ENCODE measurements at regions not wholly inside any gene's neighbourhood (a gene's known extent, or its start where the extent isn't known, plus 50 kb on each side); places are given as distances from the start of the nearest gene placed in this dataset.

DNA sequence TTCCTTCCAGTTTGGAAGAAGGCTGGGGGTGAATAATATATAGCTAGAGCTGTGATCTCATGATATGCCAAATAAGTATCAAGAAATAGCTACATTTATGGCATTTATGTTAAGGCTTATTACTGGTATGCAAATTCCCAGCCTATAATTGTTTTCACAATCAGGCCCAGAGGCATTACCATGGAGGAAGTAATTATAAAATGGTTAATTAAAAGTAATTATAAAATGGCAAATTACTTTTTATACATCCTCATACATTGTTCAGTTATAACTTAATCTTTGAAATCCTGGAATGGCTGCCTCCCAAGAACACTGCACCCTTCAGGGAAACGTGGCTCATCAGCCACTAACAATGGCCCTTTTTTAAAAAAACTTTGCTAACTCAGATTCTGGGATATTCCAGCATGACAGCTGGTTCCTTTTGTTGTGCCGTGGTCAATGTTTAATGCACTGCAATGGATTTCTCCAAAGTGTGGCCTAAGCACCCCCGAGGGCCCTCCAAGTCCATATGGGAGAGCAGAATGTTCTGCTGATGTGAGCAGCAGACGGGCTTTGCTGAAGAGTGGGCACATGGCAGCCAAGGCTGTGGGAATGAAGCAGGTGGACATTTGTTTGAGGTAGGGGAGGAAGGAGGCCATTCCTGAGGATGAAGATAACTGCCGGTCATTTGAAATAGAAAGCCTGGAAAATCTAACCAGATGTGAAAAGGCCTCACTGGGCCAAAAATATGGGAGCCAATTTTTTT, 483.5 kb upstream of the GCFC2 start:
- H3K27me3 ChIP-seq = no peaks in the 10 kb centered on the region
- TF ChIP-seq, protein P1, sequence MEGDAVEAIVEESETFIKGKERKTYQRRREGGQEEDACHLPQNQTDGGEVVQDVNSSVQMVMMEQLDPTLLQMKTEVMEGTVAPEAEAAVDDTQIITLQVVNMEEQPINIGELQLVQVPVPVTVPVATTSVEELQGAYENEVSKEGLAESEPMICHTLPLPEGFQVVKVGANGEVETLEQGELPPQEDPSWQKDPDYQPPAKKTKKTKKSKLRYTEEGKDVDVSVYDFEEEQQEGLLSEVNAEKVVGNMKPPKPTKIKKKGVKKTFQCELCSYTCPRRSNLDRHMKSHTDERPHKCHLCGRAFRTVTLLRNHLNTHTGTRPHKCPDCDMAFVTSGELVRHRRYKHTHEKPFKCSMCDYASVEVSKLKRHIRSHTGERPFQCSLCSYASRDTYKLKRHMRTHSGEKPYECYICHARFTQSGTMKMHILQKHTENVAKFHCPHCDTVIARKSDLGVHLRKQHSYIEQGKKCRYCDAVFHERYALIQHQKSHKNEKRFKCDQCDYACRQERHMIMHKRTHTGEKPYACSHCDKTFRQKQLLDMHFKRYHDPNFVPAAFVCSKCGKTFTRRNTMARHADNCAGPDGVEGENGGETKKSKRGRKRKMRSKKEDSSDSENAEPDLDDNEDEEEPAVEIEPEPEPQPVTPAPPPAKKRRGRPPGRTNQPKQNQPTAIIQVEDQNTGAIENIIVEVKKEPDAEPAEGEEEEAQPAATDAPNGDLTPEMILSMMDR (IDR thresholded peaks at IDR 0.05) = no peak
- H3K36me3 ChIP-seq = no peaks in the 10 kb centered on the region
- DNase-seq (ENCODE audit: low spot score in 2 of 2) = no peak
- intact Hi-C loops (cut with DNase I) = no loop called here
- no peaks in the 10 kb centered on the region for H3K4me1 ChIP-seq
- H3K9me3 ChIP-seq = no peaks in the 10 kb centered on the region
- H3K27ac ChIP-seq = no peak overlapping the region
- H3K4me3 ChIP-seq = no peak overlapping the region

DNA sequence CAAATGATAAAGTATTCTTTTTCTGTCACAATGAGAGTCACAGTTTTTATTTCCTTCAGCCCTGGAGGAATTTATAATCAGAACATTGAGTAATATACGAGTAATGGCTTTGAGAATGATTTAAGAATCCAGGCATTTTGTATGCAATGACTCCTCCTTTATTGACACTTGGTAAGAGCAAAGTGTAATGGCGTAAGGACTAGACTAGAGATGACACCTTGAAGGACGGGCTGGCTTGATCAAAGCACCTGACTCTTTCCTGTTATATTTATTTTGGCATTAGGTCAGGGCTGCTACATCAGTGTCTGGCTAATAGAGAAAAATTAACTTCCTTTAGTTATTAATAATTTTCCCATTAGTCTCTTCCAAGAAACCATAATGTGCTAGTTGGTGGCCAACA, 482.4 kb upstream of the GCFC2 start:
- no peaks in the 10 kb centered on the region for H3K9me3 ChIP-seq
- intact Hi-C loops (cut with DNase I) = no loop called here
- DNase-seq (ENCODE audit: low spot score in 2 of 2) = no peak
- no peak overlapping the region for H3K27ac ChIP-seq
- no peaks in the 10 kb centered on the region for H3K36me3 ChIP-seq
- TF ChIP-seq, protein P1 (IDR thresholded peaks at IDR 0.05) = no peak
- H3K4me1 ChIP-seq = no peaks in the 10 kb centered on the region
- H3K27me3 ChIP-seq = no peaks in the 10 kb centered on the region
- H3K4me3 ChIP-seq = no peak overlapping the region

DNA sequence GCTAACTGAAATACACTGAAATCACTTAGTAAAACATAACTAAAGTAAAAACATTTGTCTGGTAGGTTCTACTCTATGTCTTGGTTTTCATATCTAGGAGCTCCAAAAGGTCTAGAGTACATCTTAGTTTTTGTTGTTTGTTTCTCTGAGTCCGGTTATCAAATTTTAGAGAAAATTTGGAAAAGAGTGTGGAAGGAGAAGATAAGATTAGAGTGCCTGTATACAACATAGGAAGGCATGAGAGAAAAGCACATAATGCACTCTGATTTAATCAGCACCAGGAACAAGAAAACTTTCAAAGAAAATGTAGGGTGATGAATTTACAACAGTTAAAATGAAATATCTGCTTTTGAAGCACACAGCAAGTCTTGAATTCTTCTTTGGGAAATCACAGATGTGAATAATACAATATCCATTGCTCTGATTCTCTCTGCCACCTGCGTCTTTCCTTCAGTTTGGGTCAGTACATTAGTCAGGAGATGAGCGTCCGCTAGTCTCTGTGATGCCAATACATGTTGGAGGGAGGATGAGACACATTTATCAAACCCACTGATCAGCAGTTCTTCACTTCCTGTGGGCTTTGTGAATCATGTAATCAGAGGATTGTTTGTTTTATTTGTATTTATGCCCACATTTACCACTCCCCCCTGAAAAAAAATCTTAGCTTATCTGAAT, 477.8 kb upstream of the GCFC2 start:
- DNase-seq (ENCODE audit: low spot score in 2 of 2) = no peak
- no peaks in the 10 kb centered on the region for H3K4me1 ChIP-seq
- no peaks in the 10 kb centered on the region for H3K36me3 ChIP-seq
- H3K27ac ChIP-seq = no peak overlapping the region
- intact Hi-C loops (cut with DNase I) = no loop called here
- no peak overlapping the region for H3K4me3 ChIP-seq
- TF ChIP-seq, protein P1 (IDR thresholded peaks at IDR 0.05) = no peak
- H3K27me3 ChIP-seq = no peaks in the 10 kb centered on the region
- H3K9me3 ChIP-seq = no peaks in the 10 kb centered on the region

DNA sequence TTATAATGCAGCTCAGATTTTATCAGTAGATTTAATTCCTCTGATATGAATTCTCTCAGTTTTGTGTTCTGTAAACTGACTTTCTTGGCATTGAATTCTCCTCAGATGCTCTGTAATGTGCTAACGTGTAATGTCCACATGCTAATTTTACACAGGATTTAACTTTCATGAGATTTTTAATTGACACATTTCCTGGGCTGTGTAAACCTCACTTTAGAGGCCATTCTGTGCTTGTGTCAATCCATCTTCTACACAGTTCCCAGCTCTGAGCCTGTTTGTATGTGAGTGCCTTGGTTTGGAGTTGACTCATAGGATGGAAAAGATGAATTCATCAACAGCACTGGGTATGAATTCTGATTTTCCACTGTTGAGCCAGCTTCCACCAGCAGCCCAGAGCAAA, 476.7 kb upstream of the GCFC2 start:
- intact Hi-C loops (cut with DNase I) = no loop called here
- no peak for DNase-seq (ENCODE audit: low spot score in 2 of 2)

DNA sequence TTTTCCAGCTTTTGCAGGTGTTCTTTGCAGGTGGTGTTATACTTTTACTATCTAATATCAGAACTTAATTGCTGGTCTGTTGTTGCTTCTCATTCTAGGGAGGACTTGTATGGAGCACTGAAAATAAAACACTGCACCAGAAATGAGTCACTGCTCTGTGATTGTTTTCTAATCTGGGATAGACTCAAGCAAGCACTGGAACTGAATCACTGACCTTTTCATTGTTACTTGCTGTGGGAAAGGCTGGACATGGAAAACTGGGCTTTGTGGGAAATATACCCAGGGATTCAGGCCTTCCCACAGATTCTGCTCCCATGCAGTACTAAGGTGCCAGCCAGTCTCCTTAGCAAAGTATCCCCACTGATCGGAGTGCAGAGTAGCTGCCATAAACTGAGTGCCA, 470.0 kb upstream of the GCFC2 start:
- intact Hi-C loops (cut with DNase I) = no loop called here
- H3K36me3 ChIP-seq = no peaks in the 10 kb centered on the region

More for the DNA sequence above, 476.7 kb upstream of the GCFC2 start:
- Histone ChIP-seq H3K9me3 (no peaks in the 10 kb centered on the region), H3K36me3 (no peaks in the 10 kb centered on the region), H3K4me1 (no peaks in the 10 kb centered on the region), H3K27me3 (no peaks in the 10 kb centered on the region), H3K27ac (no peak overlapping the region), H3K4me3 (no peak overlapping the region)
- TF ChIP-seq, protein P1 (IDR thresholded peaks at IDR 0.05) = no peak

More for the DNA sequence above, 470.0 kb upstream of the GCFC2 start:
- Histone ChIP-seq H3K4me1 (no peaks in the 10 kb centered on the region), H3K9me3 (no peaks in the 10 kb centered on the region), H3K27me3 (no peaks in the 10 kb centered on the region), H3K4me3 (no peak overlapping the region), H3K27ac (no peak overlapping the region)
- DNase-seq (ENCODE audit: low spot score in 2 of 2) = no peak
- TF ChIP-seq, protein P1 (IDR thresholded peaks at IDR 0.05) = no peak

Data from ascending aorta (tissue), 2 donors.